GM18909 (cell line): ENCODE measurements at regions not wholly inside any gene's neighbourhood (a gene's known extent, or its start where the extent isn't known, plus 50 kb on each side); places are given as distances from the start of the nearest gene placed in this dataset.
"Not testable (repeated sequence)": the region's sequence is repeated elsewhere in the genome, so short reads cannot be mapped to it uniquely, and the experiment has no call there.

ENCODE experiments used
- ATAC-seq: cut with Tn5 transposase; IDR thresholded peaks from one replicate; pipeline ENCODE4 v1.9.1; 2021; ENCODE audit warnings: mild to moderate bottlenecking; ENCODE audit not compliant: unreplicated experiment, poor library complexity

- no peak for ATAC-seq
Observed at GRCh38 chrX:35382966-35383365, 415.2 kb upstream of the MAGEB16 start.

- no peak for ATAC-seq
Observed at GRCh38 chrX:35392232-35392631, 405.9 kb upstream of the MAGEB16 start.

- no peak for ATAC-seq
Observed at GRCh38 chrX:35406386-35406785, 391.8 kb upstream of the MAGEB16 start.

GRCh38 chrX:35416782-35417181, 381.4 kb upstream of the MAGEB16 start:
- no peak for ATAC-seq

GRCh38 chrX:35432056-35432455, 366.1 kb upstream of the MAGEB16 start:
- no peak for ATAC-seq

- ATAC-seq: no peak
Observed at GRCh38 chrX:35439034-35439660, 359.0 kb upstream of the MAGEB16 start.

GRCh38 chrX:35439692-35440091, 358.4 kb upstream of the MAGEB16 start:
- ATAC-seq: no peak

- ATAC-seq: no peak
Observed at GRCh38 chrX:35442421-35442820, 355.7 kb upstream of the MAGEB16 start.

GRCh38 chrX:35443091-35443582, 355.0 kb upstream of the MAGEB16 start:
- peak; percentile 53 for ATAC-seq

GRCh38 chrX:35444671-35445355, 353.3 kb upstream of the MAGEB16 start:
- no peak for ATAC-seq

GRCh38 chrX:35445912-35446311, 352.2 kb upstream of the MAGEB16 start:
- ATAC-seq: no peak

- ATAC-seq: no peak
Observed at GRCh38 chrX:35456891-35457290, 341.3 kb upstream of the MAGEB16 start.

- no peak for ATAC-seq
Observed at GRCh38 chrX:35458142-35458541, 340.0 kb upstream of the MAGEB16 start.

- ATAC-seq: no peak
Observed at GRCh38 chrX:35461164-35461563, 337.0 kb upstream of the MAGEB16 start.

GRCh38 chrX:35496671-35497070, 301.5 kb upstream of the MAGEB16 start:
- not testable (repeated sequence) for ATAC-seq

GRCh38 chrX:35497453-35497852, 300.7 kb upstream of the MAGEB16 start:
- ATAC-seq: not testable (repeated sequence)

- ATAC-seq: no peak
Observed at GRCh38 chrX:35499071-35499862, 298.9 kb upstream of the MAGEB16 start.

- no peak for ATAC-seq
Observed at GRCh38 chrX:35507701-35508100, 290.4 kb upstream of the MAGEB16 start.

GRCh38 chrX:35548003-35548402, 250.1 kb upstream of the MAGEB16 start:
- ATAC-seq: not testable (repeated sequence)

GRCh38 chrX:35557916-35558315, 240.2 kb upstream of the MAGEB16 start:
- no peak for ATAC-seq

GRCh38 chrX:35561985-35562384, 236.2 kb upstream of the MAGEB16 start:
- no peak for ATAC-seq
